Muscle layer of duodenum (tissue), 2 donors: ENCODE measurements at regions not wholly inside any gene's neighbourhood (a gene's known extent, or its start where the extent isn't known, plus 50 kb on each side); places are given as distances from the start of the nearest gene placed in this dataset.

Experiments used
- H3K27ac ChIP-seq: one replicate; pipeline ENCODE4 v1.7.0; 2013; ENCODE audit warnings: mild to moderate bottlenecking, low read length
- H3K27me3 ChIP-seq: one replicate; pipeline ENCODE4 v1.7.0; 2013; ENCODE audit warnings: low read depth, mild to moderate bottlenecking, control low read depth, low read length
- H3K36me3 ChIP-seq, 2 donors: one replicate each; pipeline ENCODE4 v1.7.0; 2013; ENCODE audit warnings: low read length in 2 of 2, control low read depth in 1 of 2, mild to moderate bottlenecking in 1 of 2; ENCODE audit not compliant: insufficient read depth in 2 of 2, control insufficient read depth in 1 of 2
- H3K4me1 ChIP-seq, 2 donors: one replicate each; pipeline ENCODE4 v1.7.0; 2013; ENCODE audit warnings: low read length in 2 of 2, mild to moderate bottlenecking in 2 of 2, control low read depth in 1 of 2, moderate library complexity in 1 of 2; ENCODE audit not compliant: insufficient read depth in 2 of 2, control insufficient read depth in 1 of 2
- H3K4me3 ChIP-seq, 2 donors: one replicate each; pipeline ENCODE4 v1.7.0; 2013; ENCODE audit warnings: low read length in 2 of 2, low read depth in 1 of 2, mild to moderate bottlenecking in 1 of 2
- H3K9me3 ChIP-seq, 2 donors: one replicate each; pipeline ENCODE4 v1.7.0; 2013; ENCODE audit warnings: low read length in 2 of 2, control low read depth in 1 of 2, mild to moderate bottlenecking in 1 of 2; ENCODE audit not compliant: control insufficient read depth in 1 of 2
- donor health status: healthy.

GRCh38 chr3:8363200-8363599 is 138.4 kb upstream of the LMCD1 start:
- H3K4me3 ChIP-seq = no peak overlapping the region
- no peaks in the 10 kb centered on the region for H3K9me3 ChIP-seq
- H3K27ac ChIP-seq = no peak overlapping the region
- H3K36me3 ChIP-seq = no peaks in the 10 kb centered on the region
- no peaks in the 10 kb centered on the region for H3K27me3 ChIP-seq
- no peaks in the 10 kb centered on the region for H3K4me1 ChIP-seq

GRCh38 chr3:8365541-8365940 is 136.1 kb upstream of the LMCD1 start:
- Histone ChIP-seq H3K4me3 (no peak overlapping the region), H3K9me3 (no peaks in the 10 kb centered on the region), H3K4me1 (no peaks in the 10 kb centered on the region), H3K27ac (no peak overlapping the region), H3K27me3 (no peaks in the 10 kb centered on the region), H3K36me3 (no peaks in the 10 kb centered on the region)

- Histone ChIP-seq H3K27me3 (no peaks in the 10 kb centered on the region), H3K36me3 (no peaks in the 10 kb centered on the region), H3K9me3 (no peaks in the 10 kb centered on the region), H3K27ac (no peak overlapping the region), H3K4me1 (no peaks in the 10 kb centered on the region), H3K4me3 (no peak overlapping the region)
Observed at GRCh38 chr3:8366219-8366810, 135.3 kb upstream of the LMCD1 start.

- H3K27me3 ChIP-seq = no peaks in the 10 kb centered on the region
- H3K4me3 ChIP-seq = no peak overlapping the region
- no peaks in the 10 kb centered on the region for H3K9me3 ChIP-seq
- H3K27ac ChIP-seq = no peak overlapping the region
- H3K4me1 ChIP-seq = no peaks in the 10 kb centered on the region
- no peaks in the 10 kb centered on the region for H3K36me3 ChIP-seq
Observed at GRCh38 chr3:8368598-8368997, 133.0 kb upstream of the LMCD1 start.

- Histone ChIP-seq H3K27ac (no peak overlapping the region), H3K9me3 (no peaks in the 10 kb centered on the region), H3K27me3 (no peaks in the 10 kb centered on the region), H3K4me3 (no peak overlapping the region), H3K36me3 (no peaks in the 10 kb centered on the region), H3K4me1 (no peaks in the 10 kb centered on the region)
Observed at GRCh38 chr3:8369638-8370037, 132.0 kb upstream of the LMCD1 start.

- Histone ChIP-seq H3K36me3 (no peaks in the 10 kb centered on the region), H3K4me3 (no peak overlapping the region), H3K9me3 (no peaks in the 10 kb centered on the region), H3K27me3 (no peaks in the 10 kb centered on the region), H3K27ac (no peak overlapping the region), H3K4me1 (no peaks in the 10 kb centered on the region)
Observed at GRCh38 chr3:8371085-8371551, 130.5 kb upstream of the LMCD1 start.

- Histone ChIP-seq H3K27ac (no peak overlapping the region), H3K4me3 (no peak overlapping the region), H3K36me3 (no peaks in the 10 kb centered on the region), H3K27me3 (no peaks in the 10 kb centered on the region), H3K4me1 (no peaks in the 10 kb centered on the region), H3K9me3 (no peaks in the 10 kb centered on the region)
Observed at GRCh38 chr3:8371960-8372463, 129.6 kb upstream of the LMCD1 start.

GRCh38 chr3:8380904-8381704 is 120.5 kb upstream of the LMCD1 start:
- no peak overlapping the region for H3K4me3 ChIP-seq
- no peaks in the 10 kb centered on the region for H3K9me3 ChIP-seq
- H3K36me3 ChIP-seq = no peaks in the 10 kb centered on the region
- H3K27me3 ChIP-seq = no peaks in the 10 kb centered on the region
- no peak overlapping the region for H3K27ac ChIP-seq
- no peaks in the 10 kb centered on the region for H3K4me1 ChIP-seq

GRCh38 chr3:8385848-8386620 is 115.6 kb upstream of the LMCD1 start:
- H3K4me1 ChIP-seq = no peaks in the 10 kb centered on the region
- H3K36me3 ChIP-seq = no peaks in the 10 kb centered on the region
- no peak overlapping the region for H3K27ac ChIP-seq
- no peak overlapping the region for H3K4me3 ChIP-seq
- peaks cover 0 to 5% of the 10 kb centered on the region in 2 donors for H3K9me3 ChIP-seq
- no peaks in the 10 kb centered on the region for H3K27me3 ChIP-seq

- Histone ChIP-seq H3K27ac (no peak overlapping the region), H3K4me3 (no peak overlapping the region), H3K4me1 (no peaks in the 10 kb centered on the region), H3K9me3 (peaks cover 0 to 5% of the 10 kb centered on the region in 2 donors), H3K27me3 (no peaks in the 10 kb centered on the region), H3K36me3 (no peaks in the 10 kb centered on the region)
Observed at GRCh38 chr3:8387571-8387970, 114.1 kb upstream of the LMCD1 start.

GRCh38 chr3:8399686-8400085 is 101.9 kb upstream of the LMCD1 start:
- no peaks in the 10 kb centered on the region for H3K4me1 ChIP-seq
- H3K36me3 ChIP-seq = no peaks in the 10 kb centered on the region
- no peak overlapping the region for H3K27ac ChIP-seq
- H3K9me3 ChIP-seq = no peaks in the 10 kb centered on the region
- H3K4me3 ChIP-seq = no peak overlapping the region
- H3K27me3 ChIP-seq = no peaks in the 10 kb centered on the region
